Astrocyte of the cerebellum (primary cell): ENCODE measurements at regions not wholly inside any gene's neighbourhood (a gene's known extent, or its start where the extent isn't known, plus 50 kb on each side); places are given as distances from the start of the nearest gene placed in this dataset.

ENCODE experiments used
- DNase-seq: peaks from one replicate; pipeline ENCODE4 v3.0.0-alpha.2; 2011; ENCODE audit warnings: low read depth
- H3K4me3 ChIP-seq: 2 replicates; pipeline ENCODE4 v1.5.1; 2011; ENCODE audit warnings: mild to moderate bottlenecking, low read depth, low read length, moderate library complexity
- CTCF ChIP-seq: IDR thresholded peaks from 2 replicates; pipeline ENCODE4 v1.5.1; 2012; ENCODE audit warnings: low read length, low read depth, moderate library complexity, mild to moderate bottlenecking; ENCODE audit errors: missing control alignments
- in situ Hi-C: cut with HindIII; loops from 2 replicates; pipeline ENCODE4 v1.10.0; 2017; ENCODE audit warnings: low sequenced_read_pairs

GRCh38 chr14:58792416-58792815 lies 154.7 kb downstream of the DACT1 start:
- TF ChIP-seq CTCF: no peak
- no peak for DNase-seq
- in situ Hi-C loops: no loop called here
- H3K4me3 ChIP-seq: no peak overlapping the region

GRCh38 chr14:58793131-58793740 lies 155.5 kb downstream of the DACT1 start:
- TF ChIP-seq CTCF: no peak
- DNase-seq: no peak
- in situ Hi-C loops: no loop called here
- H3K4me3 ChIP-seq: no peak overlapping the region

- in situ Hi-C loops: loop anchor here (5.0 kb wide), 1 partner anchor 67 kb away; no protein-coding TSS in a partner anchor
- DNase-seq: no peak
- TF ChIP-seq CTCF: no peak
- no peak overlapping the region for H3K4me3 ChIP-seq
Measured at GRCh38 chr14:58794993-58795762, 157.4 kb downstream of the DACT1 start.

- in situ Hi-C loops: loop anchor here (5.0 kb wide), 1 partner anchor 66 kb away; no protein-coding TSS in a partner anchor
- DNase-seq: no peak
- H3K4me3 ChIP-seq: no peak overlapping the region
- TF ChIP-seq CTCF: no peak
Measured at GRCh38 chr14:58796242-58797009, 158.7 kb downstream of the DACT1 start.

GRCh38 chr14:58797010-58797429 lies 159.3 kb downstream of the DACT1 start:
- no peak for TF ChIP-seq CTCF
- no peak overlapping the region for H3K4me3 ChIP-seq
- no peak for DNase-seq
- in situ Hi-C loops: loop anchor here (5.0 kb wide), 1 partner anchor 65 kb away; no protein-coding TSS in a partner anchor

- in situ Hi-C loops: loop anchor here (5.0 kb wide), 1 partner anchor 64 kb away; no protein-coding TSS in a partner anchor
- TF ChIP-seq CTCF: no peak
Measured at GRCh38 chr14:58798173-58798572, 160.4 kb downstream of the DACT1 start.

More at GRCh38 chr14:58798173-58798572, 160.4 kb downstream of the DACT1 start:
- no peak for DNase-seq
- H3K4me3 ChIP-seq: no peak overlapping the region
